ENCODE measurements at regions not wholly inside any gene's neighbourhood (a gene's known extent, or its start where the extent isn't known, plus 50 kb on each side); places are given as distances from the start of the nearest gene placed in this dataset.
A peak's percentile ranks its signal among the peaks of the same experiment; 100 is the strongest.
"Not testable (repeated sequence)": the region's sequence is repeated elsewhere in the genome, so short reads cannot be mapped to it uniquely, and the experiment has no call there.

DNA sequence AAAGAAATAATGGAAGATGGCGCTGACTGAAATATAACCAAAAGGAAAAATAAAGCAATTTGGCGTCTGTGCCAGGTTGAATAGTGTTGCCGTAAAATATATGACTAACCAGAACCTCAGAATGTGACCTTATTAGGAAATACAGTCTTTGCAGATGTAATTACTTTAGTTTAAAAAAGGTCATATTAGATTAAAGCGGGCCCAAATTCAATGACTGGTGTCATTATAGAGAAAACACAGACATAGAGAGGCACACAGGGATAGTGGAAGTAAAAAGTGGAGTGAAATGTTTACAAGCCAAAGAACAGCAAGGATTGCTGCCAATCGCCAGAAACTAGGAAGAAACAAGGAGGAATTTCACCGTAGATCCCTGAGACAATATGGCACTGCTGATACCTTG is 521.2 kb downstream of the FRK start:
- no peak for DNase-seq

DNA sequence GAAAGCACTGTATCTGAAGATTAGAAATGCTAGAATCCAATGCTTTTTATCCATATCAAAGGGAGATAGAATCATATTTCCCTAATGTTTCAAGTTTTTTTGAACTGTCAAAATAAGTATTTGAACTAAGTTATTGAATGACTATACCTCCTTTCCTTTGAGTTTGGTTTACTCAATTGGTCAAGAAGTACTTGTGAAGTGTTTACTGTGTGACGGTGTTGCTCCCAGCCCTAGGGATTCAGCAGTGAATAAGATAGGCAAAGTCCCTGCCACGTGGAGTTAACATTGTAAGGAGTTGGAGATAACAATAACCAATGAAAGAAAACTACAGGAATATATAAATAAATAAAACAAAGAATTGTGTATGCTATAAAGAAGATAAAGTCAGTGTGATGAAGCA is 535.9 kb downstream of the FRK start:
- no peak for DNase-seq

DNA sequence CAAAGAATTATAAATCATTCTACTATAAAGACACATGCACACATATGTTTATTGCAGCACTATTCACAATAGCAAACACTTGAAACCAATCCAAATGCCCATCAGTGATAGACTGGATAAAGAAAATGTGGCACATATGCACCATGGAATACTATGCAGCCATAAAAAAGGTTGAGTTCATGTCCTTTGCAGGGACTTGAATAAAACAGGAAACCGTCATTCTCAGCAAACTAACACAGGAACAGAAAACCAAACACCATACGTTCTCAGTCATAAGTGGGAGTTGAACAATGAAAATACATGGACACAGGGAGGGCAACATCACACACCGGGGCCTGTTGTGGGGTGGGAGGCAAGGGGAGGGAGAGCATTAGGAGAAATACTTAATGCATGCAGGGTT is 538.9 kb downstream of the FRK start:
- not testable (repeated sequence) for DNase-seq

DNA sequence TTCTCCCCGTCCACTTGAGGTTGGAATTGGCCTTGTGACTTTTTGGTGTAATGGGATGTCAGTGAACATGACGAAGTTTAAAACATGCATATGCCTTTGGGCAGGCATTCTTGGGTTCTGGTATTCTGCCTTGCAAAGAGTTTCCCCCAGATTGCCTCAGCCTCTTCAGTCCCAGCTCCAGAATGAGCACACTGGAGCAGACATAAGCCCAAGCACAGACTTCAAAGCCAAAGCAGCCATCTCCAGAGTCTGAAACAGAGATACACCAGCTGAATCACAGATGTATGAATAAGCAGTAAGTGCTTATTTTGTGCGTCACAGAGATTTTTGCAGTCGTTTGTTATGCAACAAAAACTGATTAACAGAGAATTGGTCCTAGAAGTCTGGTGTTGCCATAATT is 546.0 kb downstream of the FRK start:
- no peak for DNase-seq

GRCh38 chr6:115512923-115513322 is 547.8 kb downstream of the FRK start:
- no peak for DNase-seq

DNA sequence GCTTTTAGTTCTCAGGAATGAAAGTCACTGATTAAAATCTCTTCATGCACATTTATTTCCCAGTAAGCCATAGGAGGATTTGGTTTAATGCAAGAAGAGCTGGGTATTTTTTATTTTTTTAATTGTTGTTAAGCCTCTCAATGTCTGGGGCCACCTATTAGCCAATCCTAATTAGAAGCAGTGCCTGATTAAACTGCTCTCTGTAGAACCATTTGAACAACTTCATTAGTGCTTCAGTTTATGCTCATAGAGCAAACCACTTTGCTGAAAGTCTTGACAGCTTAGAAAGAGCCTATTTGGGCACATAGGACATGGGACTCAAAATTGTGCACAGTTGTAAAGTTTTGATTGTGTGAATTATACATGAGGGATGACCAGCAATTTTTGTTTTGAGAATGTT is 548.9 kb downstream of the FRK start:
- no peak for DNase-seq

DNA sequence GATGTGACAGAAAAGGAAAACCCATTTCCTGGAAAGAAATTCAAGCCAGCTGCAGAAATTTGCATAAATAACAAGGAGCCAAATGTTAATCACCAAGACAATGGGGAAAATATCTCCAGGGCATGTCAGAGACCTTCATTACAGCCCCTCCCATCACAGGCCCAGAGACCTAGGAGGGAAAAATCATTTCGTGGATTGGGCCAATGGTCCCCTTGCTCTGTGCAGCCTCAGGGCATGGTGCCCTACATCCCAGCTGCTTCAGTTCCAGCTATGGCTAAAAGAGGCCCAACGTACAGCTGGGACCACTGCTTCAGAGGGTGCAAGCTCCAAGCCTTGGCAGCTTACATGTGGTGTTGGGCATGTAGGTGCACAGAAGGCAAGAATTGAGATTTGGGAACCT is 558.3 kb downstream of the FRK start:
- not testable (repeated sequence) for DNase-seq

- no peak for DNase-seq
Observed at GRCh38 chr6:115495184-115495583, 565.5 kb downstream of the FRK start.

- no peak for DNase-seq
Observed at GRCh38 chr6:115487331-115487730, 573.4 kb downstream of the FRK start.

DNA sequence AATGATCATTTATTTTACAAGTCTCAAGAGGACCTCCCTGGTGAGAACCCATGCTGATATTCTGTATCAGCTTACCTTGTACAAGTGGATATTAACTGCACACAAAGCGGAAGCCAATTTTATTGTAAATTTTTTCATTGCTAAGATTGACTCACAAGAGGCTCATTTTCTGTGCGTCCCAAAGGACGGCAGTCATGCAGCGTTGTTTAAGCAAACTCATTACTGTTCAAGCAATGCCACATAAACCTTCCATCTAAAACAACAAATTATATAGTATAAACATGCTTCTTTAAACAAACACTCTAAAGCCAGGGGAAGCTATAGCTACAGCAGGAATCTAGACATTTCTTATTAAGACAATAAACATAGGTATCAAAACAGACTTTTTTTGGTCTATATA is 575.3 kb downstream of the FRK start:
- peak; percentile 53 to 96 (median 79) for DNase-seq

GRCh38 chr6:115480543-115480942 is 580.1 kb downstream of the FRK start:
- not testable (repeated sequence) for DNase-seq

DNA sequence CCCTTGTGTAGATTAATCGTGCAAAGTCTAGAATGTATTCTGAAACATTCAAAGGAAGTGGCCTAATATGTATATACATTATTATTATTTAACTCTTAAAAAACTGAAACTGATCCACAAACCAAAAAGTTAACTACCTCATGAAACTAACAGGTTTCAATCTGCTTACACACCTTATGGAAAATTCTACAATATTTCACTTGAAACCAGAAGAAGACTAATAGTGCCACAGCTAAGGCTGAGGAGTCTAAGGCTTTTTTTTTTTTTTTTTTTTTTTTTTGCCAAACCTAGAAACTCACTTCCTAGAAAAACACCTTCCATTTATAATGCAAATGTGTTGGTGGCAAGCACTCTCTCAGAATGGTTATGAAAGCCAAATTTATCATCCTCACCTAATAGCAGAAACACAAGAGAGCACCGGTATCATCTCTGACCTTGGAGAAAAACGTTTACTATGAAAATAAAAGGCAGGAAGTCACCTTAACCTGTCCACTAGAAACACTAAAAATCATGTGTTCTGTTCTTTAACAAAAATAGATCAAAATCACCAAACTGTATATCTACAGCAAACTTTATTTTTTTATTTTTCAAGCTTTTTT is 586.1 kb downstream of the FRK start:
- DNase-seq, result no peak

GRCh38 chr6:115468272-115469005 is 592.3 kb downstream of the FRK start:
- no peak for DNase-seq

DNA sequence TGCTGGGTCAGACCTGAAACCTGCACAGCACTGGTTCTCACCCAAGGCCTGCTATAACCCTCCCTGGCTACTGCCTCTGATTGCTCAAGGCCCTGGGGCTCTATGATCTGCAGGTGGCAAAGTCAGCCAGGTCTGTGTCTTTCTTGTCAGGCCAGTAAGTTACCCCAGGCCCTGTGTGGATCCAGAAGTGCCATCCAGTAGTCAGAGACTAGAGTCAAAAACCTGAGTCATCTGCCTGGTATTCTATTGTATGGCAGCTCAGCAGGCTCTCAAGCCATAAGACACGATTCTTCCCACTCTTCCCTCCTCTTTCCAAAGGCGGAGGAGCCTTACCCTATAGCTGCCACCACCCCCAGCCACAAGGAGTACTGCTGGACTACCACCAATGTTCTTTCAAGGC is 593.0 kb downstream of the FRK start:
- no peak for DNase-seq

- no peak for DNase-seq
Observed at GRCh38 chr6:115460913-115461312, 599.8 kb downstream of the FRK start.

- DNase-seq, result no peak
Observed at GRCh38 chr6:115456848-115457247, 603.8 kb downstream of the FRK start.

- DNase-seq, result no peak
Observed at GRCh38 chr6:115443825-115444478, 616.7 kb downstream of the FRK start.

DNA sequence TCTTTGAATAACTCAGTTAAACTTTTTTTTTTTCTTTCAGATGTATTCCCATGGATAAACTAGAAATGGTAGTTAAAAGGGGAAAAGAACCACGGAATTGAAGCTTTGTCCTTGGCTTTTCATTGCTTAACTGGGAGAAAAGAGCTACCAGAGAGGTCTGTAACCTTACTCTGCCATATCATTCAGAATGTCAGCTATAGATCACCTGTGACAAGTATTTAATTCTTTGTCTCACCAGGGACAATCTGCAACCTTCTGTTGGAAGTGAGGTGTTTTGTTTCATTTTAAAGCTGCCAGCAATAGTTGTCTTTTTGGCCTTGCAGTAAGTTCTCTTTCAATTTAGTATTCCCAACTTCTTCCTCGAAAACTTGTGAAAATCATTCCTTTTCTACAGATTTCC is 618.4 kb downstream of the FRK start:
- peak in 1 of 3 experiments; percentile 2 for DNase-seq

- DNase-seq, result no peak
Observed at GRCh38 chr6:115441651-115442050, 619.0 kb downstream of the FRK start.

DNA sequence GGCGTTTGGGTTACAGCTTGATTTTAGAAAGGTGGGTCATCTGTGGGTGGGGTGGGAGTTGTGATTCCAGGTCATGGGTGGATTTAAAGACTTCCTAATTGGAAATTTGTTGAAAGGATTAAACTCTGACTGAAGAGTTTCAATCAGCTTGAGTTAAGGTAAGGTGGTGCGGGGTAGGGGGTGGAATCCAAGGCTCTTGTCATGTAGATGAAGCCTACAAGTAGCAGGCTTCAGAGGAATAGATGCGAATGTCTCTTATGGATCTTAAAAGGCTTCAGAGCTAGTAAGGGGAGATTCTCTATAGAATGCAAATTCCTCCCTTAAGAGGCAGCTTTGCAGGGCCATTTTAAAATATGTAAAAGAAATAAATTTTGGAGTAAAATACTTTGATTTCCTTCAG is 645.3 kb downstream of the FRK start:
- DNase-seq, result no peak

DNA sequence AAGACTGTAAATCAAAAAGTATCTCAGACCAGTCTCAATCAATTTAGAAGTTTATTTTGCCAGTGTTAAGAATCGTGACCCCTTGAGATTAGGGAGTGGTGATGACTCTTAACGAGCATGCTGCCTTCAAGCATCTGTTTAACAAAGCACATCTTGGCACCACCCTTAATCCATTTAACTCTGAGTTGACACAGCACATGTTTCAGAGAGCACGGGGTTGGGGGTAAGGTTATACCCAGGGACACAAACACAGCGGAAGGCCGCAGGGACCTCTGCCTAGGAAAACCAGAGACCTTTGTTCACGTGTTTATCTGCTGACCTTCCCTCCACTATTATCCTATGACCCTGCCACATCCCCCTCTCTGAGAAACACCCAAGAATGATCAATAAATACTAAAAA is 645.8 kb downstream of the FRK start:
- not testable (repeated sequence) for DNase-seq

GRCh38 chr6:115411756-115412155 is 648.9 kb downstream of the FRK start:
- no peak for DNase-seq

DNA sequence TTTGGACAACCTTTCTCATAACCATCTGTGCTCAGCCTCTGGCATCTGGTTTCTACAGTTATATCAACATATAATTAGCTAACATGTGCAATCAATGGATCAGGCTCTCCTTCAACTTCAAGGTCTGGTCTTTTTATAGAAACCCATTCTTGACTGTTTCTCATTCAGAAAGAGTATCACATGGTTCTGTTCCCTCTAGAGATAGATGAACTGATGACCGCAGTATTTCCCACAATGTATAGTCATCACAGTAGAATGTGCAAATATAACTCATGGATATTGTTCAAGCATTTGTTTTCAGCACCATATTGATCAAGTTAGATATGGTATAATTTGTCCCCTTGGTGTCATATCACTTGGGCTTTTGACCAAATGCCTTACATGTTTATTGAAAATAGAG is 656.2 kb downstream of the FRK start:
- no peak for DNase-seq

DNA sequence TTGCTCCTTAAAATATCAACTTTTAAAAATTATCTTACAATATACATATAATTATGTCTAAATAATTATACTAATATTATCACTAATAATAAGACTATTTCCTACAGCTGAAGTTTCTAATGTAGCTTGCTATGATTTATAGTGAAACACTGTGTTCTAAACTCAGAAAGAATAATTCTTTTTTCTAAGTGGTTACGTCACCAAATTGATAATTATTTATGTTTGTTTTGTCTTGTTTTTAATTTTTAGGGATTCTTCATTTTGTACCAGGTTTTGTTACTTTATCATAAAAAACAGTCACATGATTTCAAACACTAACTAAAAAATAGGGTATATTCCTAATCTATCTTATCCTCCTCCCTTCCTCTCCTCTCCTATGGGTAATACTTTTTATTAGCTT is 662.1 kb downstream of the FRK start:
- DNase-seq, result no peak
